Heart left ventricle (tissue), 16 donors: ENCODE measurements at regions not wholly inside any gene's neighbourhood (a gene's known extent, or its start where the extent isn't known, plus 50 kb on each side); places are given as distances from the start of the nearest gene placed in this dataset.

Experiments used
- ATAC-seq, 4 donors: fragments of 200-7000 bp; cut with Tn5 transposase; one replicate each; pipeline ENCODE4 v1.9.1; 2020 to 2022; ENCODE audit warnings: moderate library complexity in 4 of 4, mild to moderate bottlenecking in 3 of 4, moderate number of reproducible peaks in 1 of 4
- DNase-seq, 5 donors: peaks; one replicate each; pipeline ENCODE4 v3.0.0-alpha.2; 2020
- H3K27ac ChIP-seq, 12 donors: fragments of 200-600 bp; sonication (generic) in 4 of 12; one replicate each; pipeline versions ENCODE4 v1.5.0 to v1.8.0; 2016 to 2022; ENCODE audit warnings: mild to moderate bottlenecking in 2 of 12
- H3K27me3 ChIP-seq, 9 donors: fragments of 200-600 bp; sonication (generic) in 2 of 9; one replicate each; pipeline versions ENCODE4 v1.5.1 to v1.8.0; 2016 to 2022; ENCODE audit warnings: mild to moderate bottlenecking in 3 of 9
- H3K36me3 ChIP-seq, 9 donors: fragments of 200-600 bp; sonication (generic) in 2 of 9; one replicate each; pipeline versions ENCODE4 v1.5.0 to v1.8.0; 2018 to 2022; ENCODE audit warnings: mild to moderate bottlenecking in 2 of 9
- H3K4me1 ChIP-seq, 12 donors: fragments of 200-600 bp; sonication (generic) in 4 of 12; one replicate each; pipeline versions ENCODE4 v1.5.0 to v1.8.0; 2016 to 2022; ENCODE audit warnings: mild to moderate bottlenecking in 3 of 12
- H3K4me3 ChIP-seq, 12 donors: fragments of 200-600 bp; sonication (generic) in 4 of 12; one replicate each; pipeline versions ENCODE4 v1.5.0 to v1.8.0; 2017 to 2022; ENCODE audit warnings: mild to moderate bottlenecking in 9 of 12, moderate library complexity in 4 of 12
- H3K9me3 ChIP-seq, 12 donors: fragments of 200-600 bp; sonication (generic) in 4 of 12; one replicate each; pipeline versions ENCODE4 v1.5.0 to v1.8.0; 2016 to 2022; ENCODE audit warnings: mild to moderate bottlenecking in 1 of 12
- CTCF ChIP-seq, 12 donors: fragments of 200-600 bp; sonication (generic) in 4 of 12; IDR thresholded peaks; one replicate each; pipeline versions ENCODE4 v1.5.0 to v1.8.0; 2018 to 2022; ENCODE audit warnings: antibody characterized with exemption in 12 of 12, mild to moderate bottlenecking in 5 of 12
- POLR2A ChIP-seq, 2 donors: fragments of 450-650 bp; IDR thresholded peaks; one replicate each; pipeline ENCODE4 v1.6.1; 2017; ENCODE audit warnings: antibody characterized with exemption in 2 of 2, mild to moderate bottlenecking in 2 of 2, moderate library complexity in 2 of 2
- WGBS, 4 donors: extraction: QIAGEN DNeasy Blood & Tissue Kit in 2 of 4; methylation state at CpG; one replicate each; pipeline versions ENCODE4 v1.1.5 to v1.1.7; 2013 to 2018; 5-methylcytosine and 5-hydroxymethylcytosine counted together
- intact Hi-C, 10 donors: fragments of 100-400 bp; cut with DNase I; formaldehyde crosslinking; loops; one replicate each; pipeline versions ENCODE4 v1.11.1 to v1.14.2; 2022
- donor health status: ischemic (EF 13 %, LVEDD 7.1; RV severe dilation, severe dysfunction).
- donor health status: healthy with polysubstance abuse.
- donor health status: DM: no; HTN: yes; CAD: no.
- donor health status: DM: no; HTN: no; CAD: no.
- donor health status: ischemic (EF 25% LVEDD 6.9; RV normal size, moderate dysfunction).
- donor health status: ischemic (EF 25% LVEDD 5.7; RV mildly dilated, moderate dysfunction).
- donor health status: healthy.
- donor health status: DM: yes; HTN: yes; CAD: no.
- donor health status: ischemic (EF 35%, LVEDD 5.7; RV mildly dilated, moderate dysfunction).
- donor health status: nonischemic (EF 11% LVEDD 7.7; RV severe dilation, severe dysfunction).
- donor health status: DM: yes; HTN: yes; CAD: no.
- donor health status: PGD.
- donor health status: ischemic (EF 29% LVEDD 5.4; RV normal size, mild dysfunction).
- donor health status: nonischemic (EF 23%, LVEDD 6.1; RV moderate dilation, normal function).

GRCh38 chrX:13257223-13258051, 62.4 kb downstream of the ATXN3L start:
- intact Hi-C loops: loop anchor here in 1 of 10 donors (10.0 kb wide), 1 partner anchor 227 kb away; no protein-coding TSS in a partner anchor
- H3K27ac ChIP-seq: no peak overlapping the region
- no peaks in the 10 kb centered on the region for H3K36me3 ChIP-seq
- peaks cover 0 to 6% (median 0%) of the 10 kb centered on the region in 9 donors for H3K27me3 ChIP-seq
- 61 to 74% (median 68%) methylated on average over 6 of the region's 6 CpGs for WGBS, 4 donors
- H3K4me3 ChIP-seq: no peak overlapping the region
- DNase-seq (no peak), ATAC-seq (peak in 1 of 4 donors; percentile 31)
- peaks cover 0 to 7% (median 0%) of the 10 kb centered on the region in 12 donors for H3K9me3 ChIP-seq
- H3K4me1 ChIP-seq: peaks cover 0 to 6% (median 0%) of the 10 kb centered on the region in 12 donors
- TF ChIP-seq CTCF (IDR thresholded peaks at IDR 0.05) (no peak), POLR2A (IDR thresholded peaks at IDR 0.05) (no peak)

GRCh38 chrX:13256603-13257002, 63.2 kb downstream of the ATXN3L start:
- Histone ChIP-seq H3K27me3 (peaks cover 0 to 10% (median 0%) of the 10 kb centered on the region in 9 donors), H3K27ac (no peak overlapping the region), H3K36me3 (no peaks in the 10 kb centered on the region), H3K9me3 (peaks cover 0 to 7% (median 0%) of the 10 kb centered on the region in 12 donors), H3K4me1 (peaks cover 0 to 13% (median 0%) of the 10 kb centered on the region in 12 donors), H3K4me3 (no peak overlapping the region)
- no peak for TF ChIP-seq CTCF (IDR thresholded peaks at IDR 0.05)
- no peak for TF ChIP-seq POLR2A (IDR thresholded peaks at IDR 0.05)
- no peak for DNase-seq
- intact Hi-C loops: loop anchor here in 1 of 10 donors (10.0 kb wide), 1 partner anchor 228 kb away; no protein-coding TSS in a partner anchor
- ATAC-seq: no peak

- Histone ChIP-seq H3K27ac (no peak overlapping the region), H3K36me3 (no peaks in the 10 kb centered on the region), H3K9me3 (peaks cover 0 to 7% (median 0%) of the 10 kb centered on the region in 12 donors), H3K27me3 (peaks cover 0 to 10% (median 0%) of the 10 kb centered on the region in 9 donors), H3K4me1 (peaks cover 0 to 18% (median 0%) of the 10 kb centered on the region in 12 donors), H3K4me3 (no peak overlapping the region)
- intact Hi-C loops: loop anchor here in 3 of 10 donors (5.0 to 10.0 kb wide), 2 partner anchors 230 to 232 kb away; no protein-coding TSS in a partner anchor
- 94 to 98% (median 97%) methylated on average over 3 of the region's 3 CpGs for WGBS, 4 donors
- DNase-seq: no peak
- TF ChIP-seq CTCF (IDR thresholded peaks at IDR 0.05) (no peak), POLR2A (IDR thresholded peaks at IDR 0.05) (no peak)
- no peak for ATAC-seq
Observed at GRCh38 chrX:13254870-13255269, 65.0 kb downstream of the ATXN3L start.

- peak in 2 of 4 donors; percentile 37 to 58 for ATAC-seq
Observed at GRCh38 chrX:13254076-13254785, 65.6 kb downstream of the ATXN3L start.

More at GRCh38 chrX:13254076-13254785, 65.6 kb downstream of the ATXN3L start:
- H3K27ac ChIP-seq: no peak overlapping the region
- no peak overlapping the region for H3K4me3 ChIP-seq
- peaks cover 0 to 9% (median 0%) of the 10 kb centered on the region in 9 donors for H3K27me3 ChIP-seq
- no peaks in the 10 kb centered on the region for H3K36me3 ChIP-seq
- H3K9me3 ChIP-seq: peaks cover 0 to 7% (median 0%) of the 10 kb centered on the region in 12 donors
- 69 to 82% (median 74%) methylated on average over 5 of the region's 5 CpGs for WGBS, 4 donors
- intact Hi-C loops: loop anchor here in 3 of 10 donors (5.0 to 10.0 kb wide), 2 partner anchors 231 to 233 kb away; no protein-coding TSS in a partner anchor
- no peak for TF ChIP-seq POLR2A (IDR thresholded peaks at IDR 0.05)
- peak in 1 of 12 donors; percentile 18 for TF ChIP-seq CTCF (IDR thresholded peaks at IDR 0.05)
- H3K4me1 ChIP-seq: peaks cover 0 to 18% (median 0%) of the 10 kb centered on the region in 12 donors
- no peak for DNase-seq
